ENCODE measurements at regions not wholly inside any gene's neighbourhood (a gene's known extent, or its start where the extent isn't known, plus 50 kb on each side); places are given as distances from the start of the nearest gene placed in this dataset.

GRCh38 chr14:100955201-100955600 is 51.7 kb upstream of the RTL1 start:
- no peak for DNase-seq
- in situ Hi-C loops (cut with MboI; ENCODE audit: low pct_unique_long_range_greater_than_20kb, low sequenced_read_pairs): no loop called here

- in situ Hi-C loops (cut with MboI; ENCODE audit: low pct_unique_long_range_greater_than_20kb, low sequenced_read_pairs): no loop called here
- DNase-seq: no peak
Observed at GRCh38 chr14:100962494-100962893, 59.0 kb upstream of the RTL1 start.

- DNase-seq: no peak
- in situ Hi-C loops (cut with MboI; ENCODE audit: low pct_unique_long_range_greater_than_20kb, low sequenced_read_pairs): no loop called here
Observed at GRCh38 chr14:100965296-100965695, 61.8 kb upstream of the RTL1 start.

GRCh38 chr14:100967178-100967577 is 63.7 kb upstream of the RTL1 start:
- in situ Hi-C loops (cut with MboI; ENCODE audit: low pct_unique_long_range_greater_than_20kb, low sequenced_read_pairs): no loop called here
- no peak for DNase-seq

- in situ Hi-C loops (cut with MboI; ENCODE audit: low pct_unique_long_range_greater_than_20kb, low sequenced_read_pairs): no loop called here
- DNase-seq: no peak
Observed at GRCh38 chr14:100967930-100968329, 64.4 kb upstream of the RTL1 start.

GRCh38 chr14:100972118-100972897 is 68.8 kb upstream of the RTL1 start:
- in situ Hi-C loops (cut with MboI; ENCODE audit: low pct_unique_long_range_greater_than_20kb, low sequenced_read_pairs): no loop called here
- DNase-seq: no peak

- no peak for DNase-seq
- in situ Hi-C loops (cut with MboI; ENCODE audit: low pct_unique_long_range_greater_than_20kb, low sequenced_read_pairs): no loop called here
Observed at GRCh38 chr14:100975671-100976070, 72.1 kb upstream of the RTL1 start.

GRCh38 chr14:100979079-100979478 is 75.6 kb upstream of the RTL1 start:
- no peak for DNase-seq

GRCh38 chr14:100979780-100980179 is 76.3 kb upstream of the RTL1 start:
- in situ Hi-C loops (cut with MboI; ENCODE audit: low pct_unique_long_range_greater_than_20kb, low sequenced_read_pairs): no loop called here
- no peak for DNase-seq

More at GRCh38 chr14:100979079-100979478, 75.6 kb upstream of the RTL1 start:
- in situ Hi-C loops (cut with MboI; ENCODE audit: low pct_unique_long_range_greater_than_20kb, low sequenced_read_pairs): no loop called here

- in situ Hi-C loops (cut with MboI; ENCODE audit: low pct_unique_long_range_greater_than_20kb, low sequenced_read_pairs): no loop called here
- no peak for DNase-seq
Observed at GRCh38 chr14:100980823-100981222, 77.3 kb upstream of the RTL1 start.

- in situ Hi-C loops (cut with MboI; ENCODE audit: low pct_unique_long_range_greater_than_20kb, low sequenced_read_pairs): no loop called here
- DNase-seq: no peak
Observed at GRCh38 chr14:100981809-100982208, 78.3 kb upstream of the RTL1 start.

GRCh38 chr14:100982353-100982752 is 78.8 kb upstream of the RTL1 start:
- DNase-seq: no peak

GRCh38 chr14:100982762-100983161 is 79.2 kb upstream of the RTL1 start:
- in situ Hi-C loops (cut with MboI; ENCODE audit: low pct_unique_long_range_greater_than_20kb, low sequenced_read_pairs): no loop called here
- no peak for DNase-seq

More at GRCh38 chr14:100982353-100982752, 78.8 kb upstream of the RTL1 start:
- in situ Hi-C loops (cut with MboI; ENCODE audit: low pct_unique_long_range_greater_than_20kb, low sequenced_read_pairs): no loop called here

- in situ Hi-C loops (cut with MboI; ENCODE audit: low pct_unique_long_range_greater_than_20kb, low sequenced_read_pairs): no loop called here
- no peak for DNase-seq
Observed at GRCh38 chr14:100983710-100984109, 80.2 kb upstream of the RTL1 start.

- in situ Hi-C loops (cut with MboI; ENCODE audit: low pct_unique_long_range_greater_than_20kb, low sequenced_read_pairs): no loop called here
- no peak for DNase-seq
Observed at GRCh38 chr14:100988011-100988410, 84.5 kb upstream of the RTL1 start.

GRCh38 chr14:100988411-100988900 is 84.9 kb upstream of the RTL1 start:
- in situ Hi-C loops (cut with MboI; ENCODE audit: low pct_unique_long_range_greater_than_20kb, low sequenced_read_pairs): no loop called here
- no peak for DNase-seq

GRCh38 chr14:100988956-100989355 is 85.4 kb upstream of the RTL1 start:
- in situ Hi-C loops (cut with MboI; ENCODE audit: low pct_unique_long_range_greater_than_20kb, low sequenced_read_pairs): no loop called here
- no peak for DNase-seq

- in situ Hi-C loops (cut with MboI; ENCODE audit: low pct_unique_long_range_greater_than_20kb, low sequenced_read_pairs): no loop called here
- no peak for DNase-seq
Observed at GRCh38 chr14:100989924-100990323, 86.4 kb upstream of the RTL1 start.

GRCh38 chr14:100994082-100994481 is 90.6 kb upstream of the RTL1 start:
- in situ Hi-C loops (cut with MboI; ENCODE audit: low pct_unique_long_range_greater_than_20kb, low sequenced_read_pairs): no loop called here
- DNase-seq: no peak

- DNase-seq: no peak
- in situ Hi-C loops (cut with MboI; ENCODE audit: low pct_unique_long_range_greater_than_20kb, low sequenced_read_pairs): no loop called here
Observed at GRCh38 chr14:100994756-100995330, 91.3 kb upstream of the RTL1 start.
